ENCODE measurements at regions not wholly inside any gene's neighbourhood (a gene's known extent, or its start where the extent isn't known, plus 50 kb on each side); places are given as distances from the start of the nearest gene placed in this dataset.

DNA sequence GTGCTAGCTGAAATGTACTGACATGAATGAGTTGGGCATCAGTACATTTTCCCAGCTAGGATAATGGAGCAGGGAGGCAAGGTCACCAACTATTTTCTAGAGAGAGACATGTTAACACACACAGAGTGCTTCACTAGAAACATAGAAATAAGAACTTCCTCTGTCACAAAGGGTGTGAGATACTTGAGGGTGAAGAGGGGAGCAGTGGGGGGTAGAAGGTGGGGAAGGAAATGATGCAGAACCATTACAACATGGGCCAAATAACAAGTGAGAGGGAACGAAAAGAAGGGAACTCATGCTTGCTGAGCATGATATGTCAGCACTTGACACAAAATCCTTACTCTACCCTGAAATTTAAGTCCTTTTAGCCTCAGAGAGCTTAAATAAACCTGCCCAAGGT lies 87.8 kb upstream of the RFC3 start:
- TF ChIP-seq EZH2 (IDR thresholded peaks at IDR 0.05; ENCODE audit: borderline replicate concordance, low read depth, low read length, poor library complexity, severe bottlenecking) (no peak), CTCF (conservative IDR thresholded peaks at IDR 0.05; ENCODE audit: low read depth, low read length) (no peak)
